ENCODE measurements at regions not wholly inside any gene's neighbourhood (a gene's known extent, or its start where the extent isn't known, plus 50 kb on each side); places are given as distances from the start of the nearest gene placed in this dataset.
"Not testable (repeated sequence)": the region's sequence is repeated elsewhere in the genome, so short reads cannot be mapped to it uniquely, and the experiment has no call there.

- not testable (repeated sequence) for DNase-seq
Observed at GRCh38 chr17:15802917-15803316, 70.8 kb downstream of the TBC1D26 start.

- not testable (repeated sequence) for DNase-seq
Observed at GRCh38 chr17:15806825-15807224, 74.7 kb downstream of the TBC1D26 start.

- not testable (repeated sequence) for DNase-seq
Observed at GRCh38 chr17:15813388-15813787, 81.3 kb downstream of the TBC1D26 start.

GRCh38 chr17:15814003-15814402, 81.9 kb downstream of the TBC1D26 start:
- DNase-seq, result not testable (repeated sequence)

- DNase-seq, result not testable (repeated sequence)
Observed at GRCh38 chr17:15817861-15818260, 85.8 kb downstream of the TBC1D26 start.

- DNase-seq, result not testable (repeated sequence)
Observed at GRCh38 chr17:15822280-15822679, 90.2 kb downstream of the TBC1D26 start.

- peak; percentile 69 for DNase-seq
Observed at GRCh38 chr17:15828727-15829314, 96.7 kb downstream of the TBC1D26 start.

- not testable (repeated sequence) for DNase-seq
Observed at GRCh38 chr17:15830221-15830620, 98.1 kb downstream of the TBC1D26 start.

GRCh38 chr17:15831182-15831581, 99.1 kb downstream of the TBC1D26 start:
- DNase-seq, result peak; percentile 45

- peak; percentile 15 for DNase-seq
Observed at GRCh38 chr17:15832921-15833480, 100.9 kb downstream of the TBC1D26 start.

GRCh38 chr17:15833890-15834289, 101.8 kb downstream of the TBC1D26 start:
- DNase-seq, result not testable (repeated sequence)

GRCh38 chr17:15835481-15835880, 103.4 kb downstream of the TBC1D26 start:
- peak; percentile 31 for DNase-seq

- DNase-seq, result not testable (repeated sequence)
Observed at GRCh38 chr17:15836249-15836982, 104.3 kb downstream of the TBC1D26 start.

- not testable (repeated sequence) for DNase-seq
Observed at GRCh38 chr17:15836991-15837390, 104.9 kb downstream of the TBC1D26 start.

- not testable (repeated sequence) for DNase-seq
Observed at GRCh38 chr17:15847447-15848229, 97.3 kb upstream of the ADORA2B start.

GRCh38 chr17:15849054-15849453, 95.9 kb upstream of the ADORA2B start:
- DNase-seq, result peak; percentile 71

- DNase-seq, result not testable (repeated sequence)
Observed at GRCh38 chr17:15850071-15850470, 94.9 kb upstream of the ADORA2B start.

GRCh38 chr17:15850687-15851086, 94.2 kb upstream of the ADORA2B start:
- DNase-seq, result not testable (repeated sequence)

- DNase-seq, result not testable (repeated sequence)
Observed at GRCh38 chr17:15852863-15853262, 92.1 kb upstream of the ADORA2B start.

- not testable (repeated sequence) for DNase-seq
Observed at GRCh38 chr17:15856191-15856590, 88.7 kb upstream of the ADORA2B start.

GRCh38 chr17:15856745-15857144, 88.2 kb upstream of the ADORA2B start:
- DNase-seq, result not testable (repeated sequence)

- not testable (repeated sequence) for DNase-seq
Observed at GRCh38 chr17:15858082-15858481, 86.8 kb upstream of the ADORA2B start.

GRCh38 chr17:15860774-15861173, 84.2 kb upstream of the ADORA2B start:
- not testable (repeated sequence) for DNase-seq
